Uterus (tissue), 2 donors: ENCODE measurements at regions not wholly inside any gene's neighbourhood (a gene's known extent, or its start where the extent isn't known, plus 50 kb on each side); places are given as distances from the start of the nearest gene placed in this dataset.

Source experiments
- CTCF ChIP-seq, 4 experiments: fragments of 200-600 bp in 2 of 4; fragments of 450-650 bp in 2 of 4; sonication (generic) in 2 of 4; IDR thresholded peaks; one replicate each; pipeline ENCODE4 v1.5.1; 2016 to 2019; ENCODE audit warnings: antibody characterized with exemption in 4 of 4, mild to moderate bottlenecking in 2 of 4, moderate library complexity in 1 of 4
- POLR2A ChIP-seq, 2 donors: fragments of 450-650 bp; IDR thresholded peaks; one replicate each; pipeline ENCODE4 v1.6.1; 2016; ENCODE audit warnings: antibody characterized with exemption in 2 of 2, mild to moderate bottlenecking in 1 of 2, moderate library complexity in 1 of 2

DNA sequence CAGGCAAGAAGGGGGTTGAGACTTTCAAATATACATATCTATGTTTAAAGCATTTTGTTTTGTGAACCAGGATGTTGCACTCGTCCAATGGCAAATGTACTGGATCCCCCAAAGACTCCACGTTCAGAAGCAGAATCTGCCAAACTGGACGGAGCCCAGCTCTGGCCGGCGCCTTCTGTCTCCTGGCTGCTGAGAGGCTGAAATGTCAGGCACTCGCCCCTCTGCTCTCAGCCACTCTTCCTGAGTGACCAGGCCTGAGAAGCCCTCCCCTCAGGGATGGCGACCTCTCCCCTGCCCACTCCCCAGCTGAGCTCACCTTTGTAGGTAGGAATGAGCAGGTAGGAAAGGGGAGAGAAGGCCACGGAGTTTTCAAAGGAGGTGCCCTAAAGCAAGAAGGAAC lies 187.5 kb upstream of the FOXF1 start:
- TF ChIP-seq CTCF (IDR thresholded peaks at IDR 0.05) (no peak), POLR2A (IDR thresholded peaks at IDR 0.05) (no peak)
